ENCODE measurements at regions not wholly inside any gene's neighbourhood (a gene's known extent, or its start where the extent isn't known, plus 50 kb on each side); places are given as distances from the start of the nearest gene placed in this dataset.

- TF ChIP-seq, protein P1, sequence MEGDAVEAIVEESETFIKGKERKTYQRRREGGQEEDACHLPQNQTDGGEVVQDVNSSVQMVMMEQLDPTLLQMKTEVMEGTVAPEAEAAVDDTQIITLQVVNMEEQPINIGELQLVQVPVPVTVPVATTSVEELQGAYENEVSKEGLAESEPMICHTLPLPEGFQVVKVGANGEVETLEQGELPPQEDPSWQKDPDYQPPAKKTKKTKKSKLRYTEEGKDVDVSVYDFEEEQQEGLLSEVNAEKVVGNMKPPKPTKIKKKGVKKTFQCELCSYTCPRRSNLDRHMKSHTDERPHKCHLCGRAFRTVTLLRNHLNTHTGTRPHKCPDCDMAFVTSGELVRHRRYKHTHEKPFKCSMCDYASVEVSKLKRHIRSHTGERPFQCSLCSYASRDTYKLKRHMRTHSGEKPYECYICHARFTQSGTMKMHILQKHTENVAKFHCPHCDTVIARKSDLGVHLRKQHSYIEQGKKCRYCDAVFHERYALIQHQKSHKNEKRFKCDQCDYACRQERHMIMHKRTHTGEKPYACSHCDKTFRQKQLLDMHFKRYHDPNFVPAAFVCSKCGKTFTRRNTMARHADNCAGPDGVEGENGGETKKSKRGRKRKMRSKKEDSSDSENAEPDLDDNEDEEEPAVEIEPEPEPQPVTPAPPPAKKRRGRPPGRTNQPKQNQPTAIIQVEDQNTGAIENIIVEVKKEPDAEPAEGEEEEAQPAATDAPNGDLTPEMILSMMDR (conservative IDR thresholded peaks at IDR 0.05; ENCODE audit: low read depth, low read length), result no peak
- no peak for TF ChIP-seq EZH2 (IDR thresholded peaks at IDR 0.05; ENCODE audit: borderline replicate concordance, low read depth, low read length, poor library complexity, severe bottlenecking)
These were observed 622.5 kb downstream of the PKHD1 start for GRCh38 chr6:51464956-51465355.

Measured in A673 (cell line).